ENCODE measurements at regions not wholly inside any gene's neighbourhood (a gene's known extent, or its start where the extent isn't known, plus 50 kb on each side); places are given as distances from the start of the nearest gene placed in this dataset.
A peak's percentile ranks its signal among the peaks of the same experiment; 100 is the strongest.

DNA sequence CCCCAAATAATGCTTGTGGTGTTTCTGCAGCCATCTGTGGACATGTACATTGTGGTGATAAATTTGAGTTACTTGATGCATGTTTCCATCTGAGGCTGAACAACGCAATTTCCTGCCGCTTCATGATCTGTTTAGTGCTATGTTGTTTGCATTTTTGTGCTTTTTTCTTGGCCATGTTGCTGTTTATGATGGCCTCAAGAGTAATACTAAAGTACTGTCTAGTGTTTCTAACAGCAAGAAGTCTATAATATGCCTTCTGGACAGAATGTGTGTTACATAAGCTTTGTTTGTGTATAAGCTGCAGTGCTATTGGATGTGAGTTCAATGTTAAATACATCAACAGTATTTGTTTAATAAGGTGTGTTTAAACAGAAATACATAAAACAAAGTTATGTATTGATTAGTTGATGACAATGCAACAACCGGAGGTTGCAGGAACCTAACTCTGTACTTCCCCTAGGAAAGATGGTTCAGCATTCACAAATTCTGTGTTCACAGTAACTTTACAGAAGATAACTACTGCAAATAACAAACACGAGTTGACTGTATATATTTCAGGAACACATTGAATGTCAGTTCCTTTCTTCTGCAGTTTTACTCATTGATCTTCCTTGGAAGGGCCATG is 114.8 kb upstream of the USP24 start:
- DNase-seq: no peak

DNA sequence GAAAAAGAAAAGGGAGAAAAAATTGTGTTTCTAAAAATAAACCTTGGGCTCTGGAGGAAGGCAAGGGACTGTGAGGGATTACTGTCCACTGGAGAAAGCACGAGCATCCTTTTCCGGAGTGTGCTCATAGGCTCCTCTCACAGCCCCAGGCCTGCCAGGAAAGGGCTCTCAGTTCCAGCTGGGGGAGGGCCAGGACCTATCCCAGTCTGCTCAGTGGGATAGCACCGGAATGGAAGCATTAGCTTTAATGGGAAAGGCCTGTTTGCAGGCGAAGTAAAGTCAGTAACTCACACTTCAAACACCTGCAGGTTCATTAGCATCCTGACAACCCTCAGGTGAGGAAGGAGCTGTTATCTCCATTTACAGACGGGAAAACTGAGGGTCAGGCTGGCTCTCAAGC is 113.9 kb upstream of the USP24 start:
- DNase-seq: no peak

DNA sequence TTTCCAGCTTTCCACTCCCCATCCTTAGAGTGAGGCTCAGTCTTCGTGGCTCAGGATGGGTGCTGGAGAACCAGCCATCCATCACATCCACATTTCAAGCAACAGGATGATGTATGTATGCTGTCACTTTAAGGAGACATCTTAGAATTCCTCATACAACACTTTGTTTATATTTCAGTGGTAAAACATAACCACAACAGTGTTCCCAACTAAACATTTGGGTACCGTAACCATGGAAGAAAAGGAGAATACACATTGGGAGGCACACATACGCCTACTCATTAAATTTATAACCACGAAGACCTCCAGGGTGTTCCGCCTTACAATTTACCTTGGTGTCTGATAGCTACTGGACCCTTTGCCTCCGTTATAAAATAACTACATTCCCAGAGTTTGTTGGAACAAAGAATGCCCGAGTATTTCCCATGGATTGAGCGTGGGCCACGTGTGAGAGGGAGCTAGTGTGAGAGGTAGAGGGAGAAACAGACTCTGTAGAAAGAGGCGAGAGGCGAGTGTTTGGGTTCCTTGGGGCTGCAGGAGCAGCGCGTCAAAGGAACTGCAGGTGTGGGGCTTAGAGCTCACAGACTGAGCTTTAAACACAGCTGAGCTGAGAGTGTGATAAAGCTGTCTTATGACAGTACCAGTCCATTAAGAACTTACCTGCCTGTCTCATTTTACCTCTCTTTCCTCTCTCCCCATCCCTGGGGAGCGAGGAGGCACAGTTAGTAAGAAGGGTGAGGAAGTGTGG is 111.5 kb upstream of the USP24 start:
- DNase-seq: no peak

DNA sequence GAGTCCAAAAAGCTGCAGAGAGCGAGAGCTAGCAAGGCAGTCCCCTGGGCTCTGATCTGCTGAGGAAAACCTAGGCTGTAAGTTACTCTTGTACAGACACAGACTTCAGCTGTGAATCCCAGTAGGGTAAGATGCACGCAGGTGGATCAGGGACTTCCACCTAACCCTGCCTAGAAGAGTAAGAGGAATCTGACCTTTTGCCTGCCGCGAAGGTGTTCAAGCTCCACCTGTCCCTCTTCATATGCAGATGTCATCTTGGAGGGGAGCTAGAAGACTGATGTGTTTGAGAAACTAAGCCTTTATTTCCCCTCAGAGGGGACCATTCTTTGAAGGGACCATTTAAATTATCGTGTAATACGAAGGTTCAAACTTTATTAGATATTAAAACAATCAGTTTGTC is 108.6 kb upstream of the USP24 start:
- DNase-seq: no peak

DNA sequence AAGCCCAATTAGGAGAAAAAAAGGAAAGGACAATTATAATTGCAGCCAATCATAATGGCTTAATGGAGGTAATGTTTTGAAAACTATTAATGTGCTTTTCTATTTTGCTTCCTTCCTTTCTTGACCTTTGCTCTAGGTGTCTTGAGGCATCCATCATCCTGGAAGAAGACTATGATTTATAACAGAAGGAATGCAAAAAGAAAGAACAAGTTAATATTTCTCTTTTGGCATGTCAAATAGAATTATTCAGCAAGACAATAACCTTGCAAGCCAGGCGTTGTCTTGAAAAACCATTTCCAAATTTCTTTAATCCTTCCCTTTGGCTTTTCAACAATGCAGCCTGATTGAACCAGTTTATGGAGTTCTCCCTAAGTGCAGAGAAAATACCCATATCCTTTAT is 107.7 kb upstream of the USP24 start:
- no peak for DNase-seq

DNA sequence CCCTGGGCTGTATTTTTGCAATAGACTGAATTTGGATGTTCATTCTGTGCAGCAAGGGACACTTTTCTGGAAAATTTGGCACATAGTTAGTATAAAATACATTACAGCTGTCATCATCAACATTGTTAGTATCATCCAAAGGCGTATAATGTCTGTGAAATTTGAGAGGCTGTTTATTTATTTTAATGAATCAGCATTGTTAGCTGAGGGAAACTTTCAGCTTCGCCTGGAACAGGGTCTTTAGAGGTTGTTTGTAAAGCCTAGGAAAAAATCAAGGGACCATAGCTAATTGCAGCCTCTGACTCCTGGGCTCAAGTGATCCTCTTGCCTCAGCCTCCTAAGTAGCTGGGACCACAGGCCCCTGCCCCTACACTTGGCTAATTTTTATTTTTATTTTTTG is 106.8 kb upstream of the USP24 start:
- no peak for DNase-seq

DNA sequence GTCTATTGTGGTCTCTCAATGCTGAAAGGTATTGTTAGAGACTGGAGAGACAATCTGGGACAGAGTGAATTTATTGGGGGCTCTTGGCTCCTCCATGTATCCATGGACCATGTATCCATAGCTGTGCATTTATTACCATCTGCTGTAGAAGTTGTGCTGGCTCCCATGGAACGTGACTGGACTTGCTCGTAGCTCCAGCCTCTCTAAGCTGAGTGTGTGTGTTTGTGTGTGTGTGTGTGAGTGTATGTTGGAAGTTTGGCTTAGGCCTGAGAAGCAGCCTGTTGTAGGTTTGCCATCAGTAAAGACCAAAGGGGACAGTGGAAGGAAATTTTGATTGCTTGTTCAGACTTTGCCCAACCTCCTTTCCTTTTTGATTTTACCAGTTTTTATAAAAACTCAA is 105.7 kb upstream of the USP24 start:
- no peak for DNase-seq

DNA sequence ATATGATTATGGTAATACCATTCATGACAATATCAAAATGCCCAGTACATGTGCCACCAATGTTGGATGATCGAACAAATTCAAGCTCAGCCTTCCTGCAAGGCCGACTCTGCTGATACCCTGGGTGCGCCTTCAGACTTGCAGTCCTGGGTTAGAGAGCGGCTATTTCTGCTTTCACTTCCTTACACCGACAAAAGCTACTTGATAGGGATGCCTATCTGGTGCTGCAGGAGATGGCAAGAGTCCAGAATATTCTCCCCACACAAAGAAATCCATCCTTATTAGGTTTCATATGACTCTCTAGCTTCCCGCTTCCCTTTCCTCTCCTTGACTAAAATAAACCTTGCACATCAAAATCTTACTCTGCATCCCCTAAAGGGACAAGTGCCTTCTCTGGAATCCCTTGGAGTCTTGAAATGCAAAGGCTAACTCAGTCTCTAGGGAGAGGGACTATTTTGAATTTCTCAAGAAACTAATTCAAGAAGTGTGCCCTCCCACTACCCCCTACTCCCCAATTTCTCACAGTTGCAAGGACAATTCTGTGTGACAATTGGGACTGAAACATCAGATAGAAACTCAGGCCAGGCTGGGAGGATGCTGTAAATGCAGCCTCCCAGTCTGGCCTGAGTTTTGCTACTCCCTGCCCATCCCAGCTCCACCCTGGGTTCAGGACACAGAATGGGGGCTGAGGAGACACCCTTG is 103.1 kb upstream of the USP24 start:
- no peak for DNase-seq

DNA sequence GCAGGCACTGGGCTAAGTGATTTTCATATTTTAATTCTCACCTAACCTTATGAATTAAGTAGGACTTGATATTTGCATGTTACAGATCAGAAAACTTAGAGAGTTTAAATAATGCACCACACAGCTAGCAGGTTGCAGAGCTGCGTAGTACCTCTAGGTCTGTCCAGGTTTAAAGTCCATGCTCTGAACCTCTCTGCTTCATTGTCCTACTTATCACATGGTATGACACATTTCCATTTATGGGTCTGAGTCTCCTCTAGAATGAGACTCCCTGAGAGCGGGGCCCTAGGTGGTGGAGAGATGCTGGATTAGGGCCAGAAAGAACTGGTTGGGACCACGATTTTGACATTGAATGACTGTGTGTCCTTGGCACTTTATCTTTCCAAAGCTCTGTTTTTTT is 102.5 kb upstream of the USP24 start:
- DNase-seq: no peak

DNA sequence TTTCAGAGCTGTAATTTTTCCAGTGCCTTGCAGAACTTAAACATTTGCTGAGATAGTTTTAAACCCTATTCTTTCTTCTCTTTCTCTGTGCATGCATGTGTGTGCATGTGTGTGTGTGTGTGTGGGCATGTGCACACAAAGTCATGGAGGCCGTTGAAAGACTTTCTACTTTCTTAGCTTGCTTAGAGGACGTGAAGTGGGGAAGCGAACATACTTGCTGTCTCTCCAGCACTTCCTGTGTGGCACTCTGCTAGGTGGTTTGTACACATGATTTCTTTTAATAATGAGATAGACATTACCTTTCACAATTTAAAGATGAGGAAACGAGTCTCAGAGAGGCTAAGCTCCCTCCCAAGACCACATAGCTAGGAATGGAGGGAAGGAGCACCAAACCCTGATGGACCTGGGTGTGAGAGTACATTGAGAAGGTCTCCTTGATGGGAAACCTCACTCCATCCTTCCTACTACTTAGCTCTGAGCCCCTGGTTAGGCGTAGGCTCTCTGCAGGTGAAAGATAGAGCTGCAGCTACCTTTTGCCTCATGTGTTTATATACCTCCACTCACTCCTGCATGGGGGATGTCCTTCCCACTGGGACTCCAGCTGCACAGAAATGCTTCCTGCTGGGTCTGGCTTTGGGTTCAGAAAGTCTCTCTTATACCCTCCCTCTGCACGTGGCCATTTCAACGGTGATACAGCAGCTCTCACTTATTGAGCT is 101.9 kb upstream of the USP24 start:
- DNase-seq: no peak

DNA sequence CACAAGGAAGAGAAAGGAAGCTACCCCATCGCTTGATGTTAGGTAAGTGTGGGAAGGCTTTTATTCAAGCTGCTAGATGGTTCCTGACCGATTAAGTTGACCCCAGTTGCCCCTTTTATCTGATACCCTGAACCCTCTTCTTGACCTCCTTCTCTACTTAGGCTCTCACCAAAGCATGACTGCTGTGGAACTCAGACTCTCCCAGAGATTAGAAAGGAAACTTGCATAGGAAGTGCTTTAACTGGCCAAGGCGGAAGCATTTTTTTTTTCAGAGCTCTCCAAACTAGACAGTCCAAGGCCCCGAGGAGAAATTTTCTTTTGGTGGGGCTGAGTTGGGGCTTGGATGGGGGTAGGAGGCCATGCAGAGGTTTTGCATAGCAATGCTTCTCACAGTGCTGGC is 101.3 kb upstream of the USP24 start:
- DNase-seq: no peak

DNA sequence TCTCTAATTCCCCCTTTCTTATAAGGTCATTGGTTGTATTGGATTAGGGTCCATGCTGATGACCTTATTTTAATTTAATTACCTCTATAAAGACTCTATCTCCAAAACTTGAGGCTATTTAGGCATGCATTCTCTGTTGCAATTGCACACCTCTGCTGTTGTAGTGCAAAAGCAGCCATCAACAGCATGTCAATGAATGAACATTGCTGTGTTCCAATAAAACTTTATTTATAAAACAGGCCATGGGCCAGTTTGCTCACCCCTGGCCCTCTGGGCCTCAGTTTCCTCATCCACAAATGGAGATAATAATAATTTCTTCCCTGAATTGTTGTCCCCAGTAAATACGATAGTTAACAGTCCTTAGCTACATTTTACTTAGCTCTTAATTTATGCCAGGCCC is 100.4 kb upstream of the USP24 start:
- DNase-seq: no peak

DNA sequence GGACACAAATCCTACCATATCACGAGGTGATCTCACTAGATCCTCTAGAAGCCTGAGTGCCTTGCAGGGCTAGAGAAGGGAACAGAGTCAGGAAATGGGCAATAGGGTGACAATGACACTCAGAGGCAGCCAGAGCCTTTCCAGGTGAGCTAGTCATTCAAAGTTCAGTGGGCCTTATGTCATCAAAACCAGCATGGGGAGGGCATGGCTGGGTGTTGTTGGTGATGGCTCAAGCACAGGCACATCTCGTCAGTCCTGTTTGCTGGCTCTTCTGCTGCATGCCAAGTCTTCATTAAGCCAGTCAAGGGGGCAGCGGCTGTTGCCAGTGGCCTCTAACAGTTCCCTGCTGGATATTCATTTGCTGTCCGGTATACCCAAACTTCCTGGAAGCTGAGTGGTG is 99.6 kb upstream of the USP24 start:
- DNase-seq: no peak

DNA sequence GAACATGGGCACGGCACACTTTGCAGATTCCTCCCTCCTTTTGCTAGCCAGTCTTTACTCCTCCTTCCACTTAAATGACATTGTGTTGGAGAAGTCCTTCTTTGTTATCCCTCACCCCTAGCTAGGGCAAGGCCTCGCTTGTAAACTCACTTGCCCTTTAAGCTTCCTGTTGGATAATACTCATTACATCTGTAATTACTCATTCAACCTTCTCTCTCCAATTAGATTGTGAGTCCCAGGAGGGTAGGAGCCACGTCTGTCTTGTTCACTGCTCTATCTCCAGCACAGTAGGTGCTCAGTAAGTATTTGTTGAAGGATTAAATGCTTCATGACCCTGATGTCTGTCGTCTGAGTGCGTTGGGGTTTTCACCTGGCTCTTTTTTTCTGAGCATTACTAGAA is 98.7 kb upstream of the USP24 start:
- DNase-seq: no peak

DNA sequence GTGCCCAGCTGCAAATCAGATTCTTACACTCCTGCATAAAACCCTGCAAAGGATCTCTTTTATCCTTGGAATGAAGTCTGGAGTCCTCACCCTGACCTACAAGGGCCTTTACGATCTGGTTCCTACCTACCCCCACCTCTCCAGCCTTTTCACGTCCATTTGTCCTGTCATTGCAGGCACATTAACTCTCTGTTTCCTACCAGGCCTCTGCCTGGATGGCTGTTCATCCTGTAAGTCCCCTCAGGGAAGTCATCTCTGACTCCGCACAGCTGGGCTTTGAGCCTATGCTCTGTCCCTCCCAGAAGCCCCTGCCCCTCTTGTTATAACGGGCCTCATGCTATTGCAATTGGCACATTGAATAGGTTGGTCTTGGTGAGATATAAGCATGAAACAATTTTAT is 96.8 kb upstream of the USP24 start:
- DNase-seq: no peak

DNA sequence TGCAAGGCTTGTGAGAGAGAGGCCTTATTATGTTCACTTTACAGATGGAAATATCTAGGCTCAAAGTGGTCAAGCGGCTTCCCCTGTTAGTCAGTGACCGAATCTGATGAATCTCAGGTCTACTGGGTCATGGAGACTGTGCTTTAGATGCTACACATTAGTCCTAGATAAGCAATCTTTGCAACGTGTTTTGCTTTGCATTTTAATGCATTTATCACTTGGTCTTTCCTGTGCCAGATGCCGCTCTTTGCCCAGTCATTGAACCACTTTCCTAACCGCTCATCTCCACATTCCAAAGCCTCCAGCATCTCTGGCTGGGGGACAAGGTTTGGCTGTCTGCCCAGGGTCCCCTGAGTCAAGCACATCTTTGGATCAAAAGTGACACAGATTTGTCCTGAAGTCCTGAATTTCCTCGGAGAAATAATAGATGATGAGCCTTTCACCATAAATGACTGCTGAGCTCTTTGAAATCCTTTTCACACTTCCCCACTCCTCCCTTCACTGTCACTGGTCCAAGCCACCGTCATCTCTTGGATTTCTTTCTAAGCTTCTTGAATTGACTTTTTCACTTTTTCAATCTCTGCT is 96.0 kb upstream of the USP24 start:
- no peak for DNase-seq

DNA sequence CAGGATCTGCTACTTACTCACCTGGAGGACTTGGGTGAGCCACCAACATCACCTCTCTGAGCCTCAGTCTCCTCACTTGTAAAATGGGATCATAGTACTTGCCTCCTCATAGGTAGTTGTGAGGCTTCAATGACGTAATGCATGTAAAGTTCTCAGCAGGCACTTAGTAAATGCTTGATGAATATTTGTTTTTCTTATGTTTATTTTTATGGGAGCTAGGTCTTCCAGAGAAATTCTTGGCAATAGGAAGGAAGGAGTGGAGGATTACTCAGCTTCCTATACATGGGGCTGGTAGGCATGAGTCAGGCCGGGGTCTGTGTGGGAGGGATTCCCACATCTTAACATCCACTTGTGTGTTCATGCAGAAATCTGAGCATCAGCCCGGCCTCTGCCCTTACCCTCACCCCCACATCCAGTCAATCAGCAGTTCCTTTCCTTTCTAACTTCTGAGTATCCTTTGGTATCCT is 95.4 kb upstream of the USP24 start:
- peak; percentile 41 for DNase-seq

DNA sequence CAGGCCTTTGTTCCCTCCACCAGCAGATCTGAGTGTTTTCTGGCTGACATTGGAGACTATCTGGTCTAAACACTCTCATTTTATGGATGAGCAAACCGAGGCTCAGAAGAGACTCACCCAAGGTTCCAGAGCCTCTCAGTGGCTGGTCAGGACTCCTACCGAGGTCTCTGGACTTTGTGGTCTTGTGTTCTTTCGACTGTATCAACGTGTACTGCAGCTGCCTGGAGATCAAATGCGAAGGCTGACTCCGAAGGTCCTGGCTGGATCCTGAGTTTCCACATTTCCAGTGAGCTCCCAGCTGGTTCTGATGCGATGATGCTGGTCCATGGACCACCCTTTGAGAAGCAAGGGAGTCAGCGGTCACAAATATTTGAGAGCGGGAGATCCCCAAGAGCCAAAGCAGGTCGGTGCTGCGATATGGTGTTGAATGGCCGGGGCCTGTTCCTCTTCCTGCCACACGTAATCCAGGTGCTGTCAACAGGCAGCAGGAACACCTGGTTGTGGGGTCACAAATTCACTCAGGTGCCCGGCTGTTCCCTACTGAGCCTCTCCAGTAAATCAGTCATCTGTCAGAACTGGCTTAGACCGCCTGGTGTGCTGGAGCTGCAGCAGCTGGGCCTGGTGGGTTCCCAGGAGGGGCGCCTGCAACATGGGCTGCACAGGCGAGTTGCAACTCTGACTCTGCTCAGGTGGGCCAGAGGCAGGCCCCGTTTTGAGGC is 94.8 kb upstream of the USP24 start:
- DNase-seq: no peak

DNA sequence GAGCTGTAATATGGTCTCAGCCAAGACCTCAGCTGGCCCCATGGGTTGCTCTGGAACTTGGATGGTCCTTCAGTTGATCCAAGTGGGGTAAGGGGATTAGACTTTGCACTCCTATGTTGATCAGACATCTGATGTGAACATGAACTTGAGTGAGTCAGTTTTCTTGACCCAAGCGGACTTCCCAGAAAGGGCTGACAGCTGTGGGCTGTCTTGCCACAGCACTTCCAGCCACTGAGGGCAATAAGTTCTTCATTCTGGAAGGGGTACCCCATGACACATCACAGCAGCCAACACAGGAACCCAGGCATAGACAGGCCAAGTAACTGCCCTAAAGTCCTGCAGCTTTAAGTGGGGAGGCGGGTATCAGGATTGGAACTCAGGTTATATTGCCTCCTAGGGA is 93.9 kb upstream of the USP24 start:
- DNase-seq: no peak

DNA sequence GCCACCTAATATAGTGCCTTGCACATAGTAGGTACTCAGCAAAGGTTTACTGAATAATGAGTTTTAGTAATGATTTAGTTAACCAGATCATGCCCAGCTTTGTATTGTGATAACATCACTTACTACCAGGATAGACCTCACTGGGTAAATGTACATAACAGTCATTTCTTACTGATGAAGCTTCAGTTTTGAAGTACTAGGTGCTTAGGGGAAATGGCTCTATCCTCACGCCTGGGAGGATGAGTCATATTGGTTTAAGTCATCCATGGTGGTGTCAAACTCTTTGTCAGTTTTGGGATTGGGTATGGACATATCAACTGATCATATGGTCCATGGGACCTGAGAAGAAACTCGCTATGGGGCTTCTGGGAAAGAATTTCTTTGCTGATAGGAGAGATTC is 90.6 kb upstream of the USP24 start:
- DNase-seq: no peak

DNA sequence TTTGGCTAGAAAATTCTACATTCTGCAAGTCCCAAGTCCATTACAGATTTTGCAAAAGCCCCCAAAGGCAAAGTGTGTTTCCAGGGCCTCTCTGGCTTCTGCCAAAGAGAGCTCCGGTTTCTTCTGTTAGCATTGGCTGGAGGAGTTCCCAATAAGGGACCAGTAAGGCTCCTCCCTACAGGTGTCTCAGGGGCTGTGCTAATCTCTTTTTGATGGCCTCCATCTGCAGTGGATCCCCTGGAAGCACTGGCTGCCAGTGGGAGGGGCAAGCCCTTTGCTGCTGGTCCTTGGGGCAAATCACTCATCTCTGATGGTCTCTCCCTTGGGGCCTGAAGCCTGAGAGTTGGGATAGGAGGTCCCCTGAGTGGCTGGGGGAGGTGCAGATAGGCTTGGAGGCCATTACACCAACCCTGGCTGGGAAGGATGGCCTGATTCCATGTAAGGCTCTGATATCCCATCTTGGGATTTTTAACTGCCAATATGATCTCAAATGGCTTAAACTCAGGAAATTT is 89.1 kb upstream of the USP24 start:
- DNase-seq: no peak

DNA sequence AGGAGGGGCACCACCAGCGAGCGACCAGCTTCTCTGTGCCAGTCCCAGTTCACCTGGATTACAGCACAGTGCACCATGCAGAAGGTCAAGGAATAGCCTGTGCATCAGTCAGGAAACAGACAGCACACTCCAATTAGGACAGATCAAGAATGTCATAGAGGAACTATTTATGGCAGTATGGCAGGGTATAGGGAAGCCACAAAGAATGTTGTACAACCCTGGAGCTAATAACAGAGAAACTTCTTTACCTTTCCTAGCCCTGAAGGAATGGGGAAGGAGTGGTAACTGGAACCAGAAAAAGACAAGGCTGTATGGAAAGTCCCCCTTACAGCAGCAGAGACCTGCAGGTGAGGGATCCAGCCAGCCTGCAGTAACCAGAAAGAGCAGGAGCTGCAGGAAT is 87.8 kb upstream of the USP24 start:
- no peak for DNase-seq
